K562 (cell line): ENCODE measurements at regions not wholly inside any gene's neighbourhood (a gene's known extent, or its start where the extent isn't known, plus 50 kb on each side); places are given as distances from the start of the nearest gene placed in this dataset.
"Not testable (repeated sequence)": the region's sequence is repeated elsewhere in the genome, so short reads cannot be mapped to it uniquely, and the experiment has no call there.

Experiments used
- ATAC-seq: fragments of 200-7000 bp; cut with Tn5 transposase; 3 replicates; pipeline ENCODE4 v1.9.1; 2020; ENCODE audit warnings: moderate library complexity
- BruUV-seq: library from RNA; stranded (reverse); fragments of 400-500 nt; replicated peaks from 2 replicates; lab custom pipeline; 2021; lab: Mats Ljungman, UMichigan
- CTCF ChIA-PET: fragments of 300-600 bp; formaldehyde crosslinking; extraction: SDS; loops from one replicate; lab custom pipeline; 2021; ENCODE audit warnings: low intra/inter-chr PET ratio; lab: Yijun Ruan, JAX
- POLR2A ChIA-PET: fragments of 300-600, 350-650 bp; sonication (Branson Sonifier 250); formaldehyde crosslinking; extraction: SDS; loops from one replicate; lab custom pipeline; 2021; ENCODE audit warnings: antibody characterized with exemption, inconsistent platforms; lab: Yijun Ruan, JAX
- DNase-seq, 4 experiments: peaks; one replicate each; pipeline versions ENCODE4 v3.0.0 to v3.0.0-alpha.2; 2011 to 2018; ENCODE audit warnings: low spot score in 3 of 4, mixed read lengths in 3 of 4; ENCODE audit errors: extremely low read depth in 1 of 4
- FAIRE-seq: peaks from 2 replicates; lab custom pipeline; 2011; peaks lifted over from hg19 to GRCh38; lab: Jason Lieb, UNC
- H2AFZ ChIP-seq: 2 replicates; pipeline ENCODE4 v1.6.0; 2011; ENCODE audit warnings: low read depth, low read length, control low read depth, inconsistent platforms
- H3K27ac ChIP-seq: fragments of 200-600 bp; 3 replicates; pipeline ENCODE4 v1.8.0; 2011; ENCODE audit warnings: low read depth, mild to moderate bottlenecking, control low read depth, inconsistent platforms, low read length, moderate library complexity, mixed read lengths; ENCODE audit errors: extremely low read depth
- H3K27me3 ChIP-seq, 2 experiments: fragments of 300-600 bp in 1 of 2; 2 replicates in 1 of 2; 3 replicates in 1 of 2; pipeline versions ENCODE4 v1.6.0 to v1.8.0; 2011; ENCODE audit warnings: inconsistent platforms in 2 of 2, low read length in 2 of 2, mild to moderate bottlenecking in 1 of 2, mixed read lengths in 1 of 2, moderate library complexity in 1 of 2; ENCODE audit not compliant: control insufficient read depth in 2 of 2, insufficient read depth in 2 of 2
- H3K36me3 ChIP-seq: fragments of 300-600 bp; 3 replicates; pipeline ENCODE4 v1.8.0; 2011; ENCODE audit warnings: mild to moderate bottlenecking, low read length, inconsistent platforms; ENCODE audit not compliant: control insufficient read depth, insufficient read depth
- H3K4me1 ChIP-seq, 2 experiments: fragments of 200-600 bp in 1 of 2; replicated peaks in 1 of 2; 2 replicates in 1 of 2; 3 replicates in 1 of 2; pipeline versions ENCODE4 v1.5.1 to v1.8.0; 2011; ENCODE audit warnings: inconsistent platforms in 2 of 2, low read length in 2 of 2, mild to moderate bottlenecking in 1 of 2, mixed read lengths in 1 of 2, moderate library complexity in 1 of 2; ENCODE audit not compliant: control insufficient read depth in 2 of 2, insufficient read depth in 2 of 2
- H3K4me2 ChIP-seq: 2 replicates; pipeline ENCODE4 v1.6.1; 2011; ENCODE audit warnings: low read length, control low read depth, inconsistent platforms, mixed read lengths; ENCODE audit not compliant: insufficient read depth
- H3K4me3 ChIP-seq: fragments of 200-600 bp; sonication (generic), shearing (Covaris generic); 2 replicates; pipeline ENCODE4 v1.5.1; 2016; ENCODE audit warnings: control low read depth, inconsistent platforms
- H3K79me2 ChIP-seq: fragments of 200-600 bp; 3 replicates; pipeline ENCODE4 v1.8.0; 2011; ENCODE audit warnings: low read length, inconsistent platforms; ENCODE audit not compliant: control insufficient read depth, insufficient read depth
- H3K9ac ChIP-seq, 2 experiments: 2 replicates each; pipeline versions ENCODE4 v1.6.0 to v1.6.1; 2011; ENCODE audit warnings: low read depth in 2 of 2, low read length in 2 of 2, control low read depth in 1 of 2, inconsistent platforms in 1 of 2, mild to moderate bottlenecking in 1 of 2, mixed read lengths in 1 of 2; ENCODE audit not compliant: insufficient read depth in 1 of 2
- H3K9me1 ChIP-seq: one replicate; pipeline ENCODE4 v1.6.0; 2011; ENCODE audit warnings: inconsistent platforms, mild to moderate bottlenecking, low read length, moderate library complexity; ENCODE audit not compliant: control insufficient read depth, insufficient read depth
- H3K9me3 ChIP-seq: replicated peaks from 2 replicates; pipeline ENCODE4 v1.5.1; 2011; ENCODE audit warnings: low read depth, low read length, inconsistent platforms; ENCODE audit not compliant: control insufficient read depth, insufficient read depth
- H4K20me1 ChIP-seq: replicated peaks from 2 replicates; pipeline ENCODE4 v1.6.1; 2011; ENCODE audit warnings: low read length, inconsistent platforms, mixed read lengths; ENCODE audit not compliant: control insufficient read depth, insufficient read depth
- ARID2 ChIP-seq: fragments of 450-650 bp; IDR thresholded peaks from 2 replicates; pipeline ENCODE4 v1.6.1; 2017; ENCODE audit warnings: antibody characterized with exemption, mild to moderate bottlenecking
- FOSL1 ChIP-seq: fragments of 200-800 bp; sonication (Bioruptor generic); conservative IDR thresholded peaks from 2 replicates; pipeline ENCODE4 v1.6.1; 2016; ENCODE audit warnings: missing genetic modification characterization, missing compliant biosample characterization
- MCM2 ChIP-seq: fragments of 450-650 bp; IDR thresholded peaks from 2 replicates; pipeline ENCODE4 v1.6.1; 2017; ENCODE audit warnings: low read depth, mild to moderate bottlenecking
- ZNF274 ChIP-seq: IDR thresholded peaks from 2 replicates; pipeline ENCODE4 v1.6.1; 2011; ENCODE audit warnings: low read depth, mild to moderate bottlenecking, low read length, moderate library complexity, borderline replicate concordance
- WGBS: fragments of 100-300 bp; shearing (Covaris generic); methylation state at CpG from one replicate; pipeline ENCODE4 v1.1.6; 2016; ENCODE audit warnings: low coverage, mixed read lengths; ENCODE audit not compliant: insufficient coverage; ENCODE audit errors: missing lambda C conversion rate; 5-methylcytosine and 5-hydroxymethylcytosine counted together
- in situ Hi-C: fragments of 300-500 bp; cut with MboI; formaldehyde crosslinking; loops from 4 replicates; pipeline ENCODE4 v1.15.0; 2018; ENCODE audit warnings: inconsistent platforms, mixed read lengths
- intact Hi-C: fragments of 100-400 bp; cut with micrococcal nuclease; formaldehyde crosslinking; loops from 2 replicates; pipeline ENCODE4 v1.14.2; 2022

DNA sequence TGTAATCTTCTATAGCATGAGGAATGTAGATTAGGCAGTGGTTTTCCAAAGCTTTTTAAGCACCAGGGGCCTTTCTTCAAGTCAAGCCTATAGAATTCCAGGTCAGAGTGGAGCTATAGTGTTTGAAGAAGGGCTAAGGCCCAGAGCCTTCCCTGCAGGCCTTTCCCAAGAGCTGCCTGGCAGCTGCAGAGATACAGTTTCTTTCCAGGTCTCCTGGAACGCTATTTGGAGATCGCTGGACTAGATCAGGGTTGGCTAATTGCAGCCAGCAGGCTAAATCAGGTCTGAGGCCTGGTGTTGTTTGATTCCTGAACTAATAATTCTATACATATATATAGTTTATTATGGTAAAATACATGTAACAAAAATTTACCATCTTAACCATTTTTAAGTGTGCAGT, 319.0 kb upstream of the SPRED2 start:
- H3K4me2 ChIP-seq, result no peak overlapping the region
- H3K79me2 ChIP-seq, result no peaks in the 10 kb centered on the region
- no peak overlapping the region for H3K27ac ChIP-seq
- no peaks in the 10 kb centered on the region for H3K36me3 ChIP-seq
- TF ChIP-seq MCM2 (no peak), ZNF274 (no peak)
- TF ChIP-seq, all 486 proteins: peak for 0
- DNase-seq (no peak), ATAC-seq (no peak), FAIRE-seq (no peak)
- intact Hi-C loops (no loop called here), in situ Hi-C loops (no loop called here)
- Histone ChIP-seq H3K9me1 (no peaks in the 10 kb centered on the region), H3K4me1 (no peaks in the 10 kb centered on the region; a peak in 2 of 5 replicates), H3K9ac (no peak overlapping the region), H2AFZ (no peak overlapping the region), H3K27me3 (no peaks in the 10 kb centered on the region), H4K20me1 (no peaks in the 10 kb centered on the region), H3K4me3 (no peak overlapping the region), H3K9me3 (no peaks in the 10 kb centered on the region)
- WGBS, result 3% methylated on average over 2 of the region's 2 CpGs
- ChIA-PET POLR2A (no interaction called here), CTCF (no interaction called here)
- BruUV-seq, result no TSS peak

DNA sequence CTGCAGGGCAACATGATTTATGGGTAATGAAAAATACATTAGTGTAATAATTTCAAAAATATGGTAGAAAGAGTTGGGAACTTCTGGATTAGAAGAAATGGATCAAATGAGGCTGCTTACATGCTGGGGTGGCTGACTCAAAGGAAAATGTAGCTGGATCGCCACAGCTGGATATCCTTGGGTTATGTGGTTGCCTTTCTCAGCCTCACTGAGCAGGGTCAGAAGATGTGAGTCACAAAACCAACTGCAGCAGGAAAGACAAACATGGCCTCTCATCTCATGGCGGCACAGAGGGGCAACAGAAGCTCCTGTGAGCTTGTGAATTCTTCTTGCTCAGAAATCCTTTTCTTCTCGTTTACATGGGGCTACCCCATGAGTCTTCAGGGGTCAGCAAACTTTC, 317.1 kb upstream of the SPRED2 start:
- Histone ChIP-seq H3K9me3 (no peaks in the 10 kb centered on the region), H4K20me1 (no peaks in the 10 kb centered on the region), H3K27ac (no peak overlapping the region), H3K27me3 (no peaks in the 10 kb centered on the region), H2AFZ (peak overlapping the region; percentile 26), H3K36me3 (no peaks in the 10 kb centered on the region), H3K4me2 (no peak overlapping the region), H3K4me3 (no peak overlapping the region), H3K9ac (no peak overlapping the region), H3K9me1 (no peaks in the 10 kb centered on the region), H3K79me2 (no peaks in the 10 kb centered on the region), H3K4me1 (no peaks in the 10 kb centered on the region; a peak in 2 of 5 replicates)
- DNase-seq, result no peak
- POLR2A ChIA-PET, result interaction anchor here (0.6 kb wide), 1 partner anchor 9 kb away, joined by 3 read pairs; no protein-coding TSS in a partner anchor
- intact Hi-C loops (no loop called here), in situ Hi-C loops (no loop called here)
- 11% methylated on average over 3 of the region's 3 CpGs for WGBS
- TF ChIP-seq FOSL1 (tag) (peak; percentile 58), ARID2 (no peak)
- FAIRE-seq, result no peak
- CTCF ChIA-PET, result no interaction called here
- ATAC-seq, result no peak
- BruUV-seq, result no TSS peak

DNA sequence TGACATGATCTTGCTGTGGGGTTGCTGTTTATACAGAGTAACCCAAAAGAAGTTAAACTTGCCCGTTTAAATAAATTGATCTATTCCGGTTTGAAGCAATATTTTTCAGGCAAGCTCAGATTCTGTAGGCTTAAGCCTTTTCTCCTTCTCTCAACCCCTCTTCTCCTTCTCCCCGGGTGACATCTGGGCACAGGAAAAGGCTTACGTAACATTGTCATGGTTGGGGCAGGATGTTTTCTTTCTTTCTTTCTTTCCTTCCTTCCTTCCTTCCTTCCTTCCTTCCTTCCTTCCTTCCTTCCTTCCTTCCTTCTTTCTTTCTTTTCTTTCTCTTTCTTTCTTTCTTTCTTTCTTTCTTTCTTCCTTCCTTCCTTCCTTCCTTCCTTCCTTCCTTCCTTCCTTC, 315.5 kb upstream of the SPRED2 start:
- H3K4me3 ChIP-seq, H3K9me3 ChIP-seq, H3K9ac ChIP-seq, H3K4me1 ChIP-seq, H2AFZ ChIP-seq, CTCF ChIA-PET, H3K79me2 ChIP-seq, H4K20me1 ChIP-seq, H3K4me2 ChIP-seq, FAIRE-seq, BruUV-seq, H3K27me3 ChIP-seq, intact Hi-C loops, H3K9me1 ChIP-seq, H3K36me3 ChIP-seq, DNase-seq, ATAC-seq, in situ Hi-C loops, H3K27ac ChIP-seq: not testable (repeated sequence)
- POLR2A ChIA-PET, result interaction anchor here (0.6 to 1.0 kb wide), 2 partner anchors 13 to 313 kb away, joined by 3 read pairs; no protein-coding TSS in a partner anchor
- WGBS, result 40% methylated on average over 4 of the region's 4 CpGs
